ENCODE measurements at regions not wholly inside any gene's neighbourhood (a gene's known extent, or its start where the extent isn't known, plus 50 kb on each side); places are given as distances from the start of the nearest gene placed in this dataset.

- TF ChIP-seq ZFP30 (CRISPR knock-in tag; IDR thresholded peaks at IDR 0.05) (no peak), GLIS3 (CRISPR knock-in tag; IDR thresholded peaks at IDR 0.05) (no peak), CSRNP3 (CRISPR knock-in tag; IDR thresholded peaks at IDR 0.05) (no peak), ZNF8 (CRISPR knock-in tag; IDR thresholded peaks at IDR 0.05) (no peak), TCF4 (CRISPR knock-in tag; IDR thresholded peaks at IDR 0.05; ENCODE audit: borderline replicate concordance) (no peak)
These were observed 118.0 kb downstream of the SINHCAF start for GRCh38 chr12:31207799-31208465.

All from SK-N-SH treated with all-trans-retinoic acid at 6 μM for 48 hours (cell line).